ENCODE measurements at regions not wholly inside any gene's neighbourhood (a gene's known extent, or its start where the extent isn't known, plus 50 kb on each side); places are given as distances from the start of the nearest gene placed in this dataset.

GRCh38 chr2:118658596-118659198 is 188.8 kb downstream of the EN1 start:
- Histone ChIP-seq H3K27me3 (replicated peaks; ENCODE audit: insufficient read depth, low read depth, low read length, poor library complexity) (no peaks in the 10 kb centered on the region), H3K9me3 (ENCODE audit: low read depth, low read length, poor library complexity, severe bottlenecking) (no peaks in the 10 kb centered on the region), H3K27ac (ENCODE audit: low read depth, low read length, poor library complexity, severe bottlenecking) (no peak overlapping the region), H3K4me3 (ENCODE audit: low read depth, low read length, poor library complexity, severe bottlenecking) (no peak overlapping the region), H3K36me3 (ENCODE audit: insufficient read depth, low read length, poor library complexity, severe bottlenecking) (no peaks in the 10 kb centered on the region), H3K4me1 (ENCODE audit: insufficient read depth, low read length, poor library complexity, severe bottlenecking) (no peaks in the 10 kb centered on the region)
- intact Hi-C loops (cut with micrococcal nuclease; ENCODE audit: unreplicated experiment): no loop called here
- ChIA-PET POLR2A (ENCODE audit: low non-redundant PET) (no interaction called here), CTCF (no interaction called here)
- DNase-seq (ENCODE audit: low spot score): no peak
- BruUV-seq (replicated peaks): no TSS peak
- no peak for TF ChIP-seq EZH2 (IDR thresholded peaks at IDR 0.05; ENCODE audit: borderline replicate concordance, low read depth, low read length, poor library complexity, severe bottlenecking)

GRCh38 chr2:118657466-118657865 is 190.0 kb downstream of the EN1 start:
- no peak for DNase-seq (ENCODE audit: low spot score)
- no peaks in the 10 kb centered on the region for H3K27me3 ChIP-seq (replicated peaks; ENCODE audit: insufficient read depth, low read depth, low read length, poor library complexity)
- CTCF ChIA-PET: no interaction called here
- H3K4me3 ChIP-seq (ENCODE audit: low read depth, low read length, poor library complexity, severe bottlenecking): no peak overlapping the region
- no peak overlapping the region for H3K27ac ChIP-seq (ENCODE audit: low read depth, low read length, poor library complexity, severe bottlenecking)
- no peaks in the 10 kb centered on the region for H3K9me3 ChIP-seq (ENCODE audit: low read depth, low read length, poor library complexity, severe bottlenecking)
- no peaks in the 10 kb centered on the region for H3K4me1 ChIP-seq (ENCODE audit: insufficient read depth, low read length, poor library complexity, severe bottlenecking)
- no TSS peak for BruUV-seq (replicated peaks)
- POLR2A ChIA-PET (ENCODE audit: low non-redundant PET): no interaction called here
- TF ChIP-seq CTCF (conservative IDR thresholded peaks at IDR 0.05; ENCODE audit: low read depth, low read length) (no peak), EZH2 (IDR thresholded peaks at IDR 0.05; ENCODE audit: borderline replicate concordance, low read depth, low read length, poor library complexity, severe bottlenecking) (no peak)
- intact Hi-C loops (cut with micrococcal nuclease; ENCODE audit: unreplicated experiment): no loop called here
- H3K36me3 ChIP-seq (ENCODE audit: insufficient read depth, low read length, poor library complexity, severe bottlenecking): no peaks in the 10 kb centered on the region

- intact Hi-C loops (cut with micrococcal nuclease; ENCODE audit: unreplicated experiment): no loop called here
Measured at GRCh38 chr2:118654945-118655344, 192.5 kb downstream of the EN1 start.

More at GRCh38 chr2:118654945-118655344, 192.5 kb downstream of the EN1 start:
- no peak for TF ChIP-seq EZH2 (IDR thresholded peaks at IDR 0.05; ENCODE audit: borderline replicate concordance, low read depth, low read length, poor library complexity, severe bottlenecking)
- no peak for TF ChIP-seq CTCF (conservative IDR thresholded peaks at IDR 0.05; ENCODE audit: low read depth, low read length)
- Histone ChIP-seq H3K4me3 (ENCODE audit: low read depth, low read length, poor library complexity, severe bottlenecking) (no peak overlapping the region), H3K36me3 (ENCODE audit: insufficient read depth, low read length, poor library complexity, severe bottlenecking) (no peaks in the 10 kb centered on the region), H3K27ac (ENCODE audit: low read depth, low read length, poor library complexity, severe bottlenecking) (no peak overlapping the region), H3K4me1 (ENCODE audit: insufficient read depth, low read length, poor library complexity, severe bottlenecking) (no peaks in the 10 kb centered on the region), H3K27me3 (replicated peaks; ENCODE audit: insufficient read depth, low read depth, low read length, poor library complexity) (no peaks in the 10 kb centered on the region), H3K9me3 (ENCODE audit: low read depth, low read length, poor library complexity, severe bottlenecking) (no peaks in the 10 kb centered on the region)
- DNase-seq (ENCODE audit: low spot score): no peak
- ChIA-PET POLR2A (ENCODE audit: low non-redundant PET) (no interaction called here), CTCF (no interaction called here)
- no TSS peak for BruUV-seq (replicated peaks)

All from A673 (cell line).